ENCODE measurements at regions not wholly inside any gene's neighbourhood (a gene's known extent, or its start where the extent isn't known, plus 50 kb on each side); places are given as distances from the start of the nearest gene placed in this dataset.

- CTCF ChIA-PET: interaction anchor here (0.8 to 1.7 kb wide), 10 partner anchors 9 to 307 kb away, joined by 3 to 6 read pairs (median 3); partner anchors contain the start of gene CCDC83
- POLR2A ChIA-PET: interaction anchor here (0.6 to 1.5 kb wide), 4 partner anchors 11 to 92 kb away, joined by 3 to 11 read pairs (median 4); partner anchors contain the start of gene EED
- TF ChIP-seq CTCF (IDR thresholded peaks at IDR 0.05; ENCODE audit: insufficient read depth, low read length, missing control alignments): no peak
- H3K4me3 ChIP-seq (ENCODE audit: low read depth, low read length): no peak overlapping the region
- no peak for DNase-seq (ENCODE audit: low read depth, low spot score)
These were observed 82.3 kb upstream of the EED start for GRCh38 chr11:86162239-86162638.

- no peak overlapping the region for H3K4me3 ChIP-seq (ENCODE audit: low read depth, low read length)
- CTCF ChIA-PET: interaction anchor here (0.8 to 1.7 kb wide), 10 partner anchors 9 to 307 kb away, joined by 3 to 6 read pairs (median 3); partner anchors contain the start of gene CCDC83
- DNase-seq (ENCODE audit: low read depth, low spot score): no peak
- POLR2A ChIA-PET: interaction anchor here (0.6 to 1.5 kb wide), 4 partner anchors 11 to 92 kb away, joined by 3 to 11 read pairs (median 4); partner anchors contain the start of gene EED
- TF ChIP-seq CTCF (IDR thresholded peaks at IDR 0.05; ENCODE audit: insufficient read depth, low read length, missing control alignments): no peak
These were observed 82.7 kb upstream of the EED start for GRCh38 chr11:86161837-86162236.

GRCh38 chr11:86161336-86161735, 83.2 kb upstream of the EED start:
- POLR2A ChIA-PET: interaction anchor here (1.5 kb wide), 1 partner anchor 12 kb away, joined by 11 read pairs; no protein-coding TSS in a partner anchor
- H3K4me3 ChIP-seq (ENCODE audit: low read depth, low read length): no peak overlapping the region
- CTCF ChIA-PET: interaction anchor here (1.1 to 2.0 kb wide), 4 partner anchors 8 to 306 kb away, joined by 3 to 8 read pairs (median 6); partner anchors contain the start of gene CCDC83
- no peak for TF ChIP-seq CTCF (IDR thresholded peaks at IDR 0.05; ENCODE audit: insufficient read depth, low read length, missing control alignments)
- no peak for DNase-seq (ENCODE audit: low read depth, low spot score)

GRCh38 chr11:86160541-86161149, 83.9 kb upstream of the EED start:
- ChIA-PET POLR2A (interaction anchor here (1.5 to 1.7 kb wide), 2 partner anchors 13 to 91 kb away, joined by 6 read pairs; partner anchors contain the start of gene PICALM), CTCF (interaction anchor here (2.0 kb wide), 1 partner anchor 15 kb away, joined by 8 read pairs; no protein-coding TSS in a partner anchor)
- DNase-seq (ENCODE audit: low read depth, low spot score): no peak
- no peak overlapping the region for H3K4me3 ChIP-seq (ENCODE audit: low read depth, low read length)
- no peak for TF ChIP-seq CTCF (IDR thresholded peaks at IDR 0.05; ENCODE audit: insufficient read depth, low read length, missing control alignments)

- TF ChIP-seq CTCF (IDR thresholded peaks at IDR 0.05; ENCODE audit: insufficient read depth, low read length, missing control alignments): no peak
- no peak overlapping the region for H3K4me3 ChIP-seq (ENCODE audit: low read depth, low read length)
- ChIA-PET POLR2A (interaction anchor here (1.5 to 1.7 kb wide), 2 partner anchors 15 to 90 kb away, joined by 6 read pairs; partner anchors contain the start of gene PICALM), CTCF (interaction anchor here (2.0 kb wide), 1 partner anchor 16 kb away, joined by 8 read pairs; no protein-coding TSS in a partner anchor)
- DNase-seq (ENCODE audit: low read depth, low spot score): no peak
These were observed 85.0 kb upstream of the EED start for GRCh38 chr11:86159581-86159891.

All from AG04449 (cell line).